Mesendoderm (in vitro differentiated cells): ENCODE measurements at regions not wholly inside any gene's neighbourhood (a gene's known extent, or its start where the extent isn't known, plus 50 kb on each side); places are given as distances from the start of the nearest gene placed in this dataset.

Experiments
- DNase-seq: peaks from one replicate; pipeline ENCODE4 v3.0.0; 2013
- H2AK5ac ChIP-seq: 2 replicates; pipeline ENCODE4 v1.6.1; 2013; ENCODE audit warnings: low read length, inconsistent platforms
- H2BK120ac ChIP-seq: 2 replicates; pipeline ENCODE4 v1.6.1; 2013; ENCODE audit warnings: low read depth, mild to moderate bottlenecking, low read length, moderate library complexity, mixed read lengths
- H2BK15ac ChIP-seq: replicated peaks from 2 replicates; pipeline ENCODE4 v1.6.1; 2013; ENCODE audit warnings: low read depth, mild to moderate bottlenecking, moderate library complexity
- H2BK5ac ChIP-seq: 2 replicates; pipeline ENCODE4 v1.6.1; 2013; ENCODE audit warnings: low read length, inconsistent platforms
- H3K18ac ChIP-seq: 2 replicates; pipeline ENCODE4 v1.6.1; 2013; ENCODE audit warnings: mild to moderate bottlenecking, low read length, mixed read lengths
- H3K23ac ChIP-seq: one replicate; pipeline ENCODE4 v1.6.1; 2013; ENCODE audit warnings: low read length
- H3K27ac ChIP-seq: 2 replicates; pipeline ENCODE4 v1.5.1; 2013; ENCODE audit warnings: low read depth, mild to moderate bottlenecking, inconsistent platforms, low read length, moderate library complexity
- H3K27me3 ChIP-seq: 2 replicates; pipeline ENCODE4 v1.6.1; 2013; ENCODE audit warnings: low read length, control low read depth, mild to moderate bottlenecking, inconsistent platforms; ENCODE audit not compliant: insufficient read depth, poor library complexity
- H3K36me3 ChIP-seq: 2 replicates; pipeline ENCODE4 v1.6.1; 2013; ENCODE audit warnings: low read length, inconsistent platforms; ENCODE audit not compliant: control insufficient read depth, insufficient read depth
- H3K4ac ChIP-seq: one replicate; pipeline ENCODE4 v1.6.1; 2013; ENCODE audit warnings: low read depth, mild to moderate bottlenecking, low read length, moderate library complexity
- H3K4me1 ChIP-seq: 2 replicates; pipeline ENCODE4 v1.6.1; 2013; ENCODE audit warnings: low read depth, low read length, inconsistent platforms; ENCODE audit not compliant: control insufficient read depth
- H3K4me2 ChIP-seq: 2 replicates; pipeline ENCODE4 v1.6.1; 2013; ENCODE audit warnings: low read length
- H3K4me3 ChIP-seq: 2 replicates; pipeline ENCODE4 v1.5.1; 2013; ENCODE audit warnings: mild to moderate bottlenecking, low read length
- H3K56ac ChIP-seq: one replicate; pipeline ENCODE4 v1.6.1; 2013; ENCODE audit warnings: low read length
- H3K79me1 ChIP-seq: 2 replicates; pipeline ENCODE4 v1.6.1; 2013; ENCODE audit warnings: low read length, inconsistent platforms
- H3K79me2 ChIP-seq: 2 replicates; pipeline ENCODE4 v1.6.1; 2013; ENCODE audit warnings: mild to moderate bottlenecking, low read length; ENCODE audit not compliant: control insufficient read depth, insufficient read depth
- H3K9ac ChIP-seq: 2 replicates; pipeline ENCODE4 v1.6.1; 2013; ENCODE audit warnings: low read length, inconsistent platforms
- H4K5ac ChIP-seq: one replicate; pipeline ENCODE4 v1.6.1; 2013; ENCODE audit warnings: low read length
- H4K8ac ChIP-seq: one replicate; pipeline ENCODE4 v1.6.1; 2013; ENCODE audit warnings: low read depth, mild to moderate bottlenecking, control low read depth, low read length, moderate library complexity
- WGBS: extraction: QIAGEN DNeasy Blood & Tissue Kit; methylation state at CpG from one replicate; pipeline ENCODE4 v1.1.7; 2013; ENCODE audit warnings: low lambda C conversion rate, missing lambda C conversion rate; ENCODE audit not compliant: insufficient coverage; ENCODE audit errors: extremely low coverage; 5-methylcytosine and 5-hydroxymethylcytosine counted together

DNA sequence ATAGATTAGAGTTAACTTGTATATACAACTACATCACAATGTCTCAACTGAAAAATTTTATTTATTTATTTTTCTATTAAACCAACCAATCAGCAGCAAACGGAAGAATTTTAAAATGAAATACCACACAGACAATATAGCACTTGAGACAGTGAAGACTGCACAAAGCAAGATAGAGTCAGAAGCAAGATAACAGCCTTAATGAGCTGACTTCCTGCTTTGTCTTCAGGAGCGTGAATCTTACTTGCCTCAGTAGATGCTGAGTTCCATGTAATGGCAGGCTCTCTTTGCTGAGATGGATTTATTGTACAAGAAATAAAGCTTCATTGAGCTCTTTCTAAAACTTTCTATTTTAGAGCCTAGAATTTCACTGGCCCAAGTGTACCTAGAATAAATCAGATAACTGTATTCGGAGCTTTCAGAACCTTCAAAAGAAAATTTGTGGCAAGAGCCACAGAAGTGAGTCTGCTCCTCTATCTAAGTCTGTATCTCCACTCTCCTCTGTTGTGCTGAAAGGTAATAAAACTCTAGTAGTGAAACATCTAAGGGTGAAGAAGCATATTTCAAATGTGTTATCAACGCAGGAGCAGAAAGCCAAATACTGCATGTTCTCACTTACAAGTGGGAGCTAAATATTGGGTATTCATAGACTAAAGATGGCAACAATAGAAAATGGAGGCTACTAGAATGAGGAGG lies 83.3 kb upstream of the ANKRD55 start:
- WGBS, result no CpG with 5 or more reads among the region's 4 CpGs
- Histone ChIP-seq H2BK5ac (no peak overlapping the region), H2AK5ac (no peak overlapping the region), H3K79me1 (no peaks in the 10 kb centered on the region), H3K56ac (no peak overlapping the region), H4K8ac (no peak overlapping the region), H3K79me2 (no peaks in the 10 kb centered on the region), H3K9ac (no peak overlapping the region), H3K27me3 (no peaks in the 10 kb centered on the region), H3K4me3 (no peak overlapping the region), H2BK120ac (no peak overlapping the region), H3K36me3 (no peaks in the 10 kb centered on the region), H2BK15ac (no peak overlapping the region), H3K18ac (no peak overlapping the region), H3K27ac (no peak overlapping the region), H3K4me2 (no peak overlapping the region), H3K4me1 (no peaks in the 10 kb centered on the region), H3K4ac (no peak overlapping the region), H3K23ac (no peak overlapping the region), H4K5ac (no peak overlapping the region)
- DNase-seq, result no peak

GRCh38 chr5:56314529-56314928 lies 81.4 kb upstream of the ANKRD55 start:
- Histone ChIP-seq H3K79me1 (no peaks in the 10 kb centered on the region), H2BK15ac (no peak overlapping the region), H3K18ac (no peak overlapping the region), H2AK5ac (no peak overlapping the region), H4K5ac (no peak overlapping the region), H3K9ac (no peak overlapping the region), H3K27me3 (no peaks in the 10 kb centered on the region), H3K4me2 (no peak overlapping the region), H3K36me3 (no peaks in the 10 kb centered on the region), H3K79me2 (no peaks in the 10 kb centered on the region), H4K8ac (no peak overlapping the region), H3K23ac (no peak overlapping the region), H3K4me3 (no peak overlapping the region), H3K4me1 (no peaks in the 10 kb centered on the region), H2BK5ac (no peak overlapping the region), H3K56ac (no peak overlapping the region), H2BK120ac (no peak overlapping the region), H3K4ac (no peak overlapping the region), H3K27ac (no peak overlapping the region)
- DNase-seq, result no peak
- WGBS, result no CpG with 5 or more reads among the region's 6 CpGs

DNA sequence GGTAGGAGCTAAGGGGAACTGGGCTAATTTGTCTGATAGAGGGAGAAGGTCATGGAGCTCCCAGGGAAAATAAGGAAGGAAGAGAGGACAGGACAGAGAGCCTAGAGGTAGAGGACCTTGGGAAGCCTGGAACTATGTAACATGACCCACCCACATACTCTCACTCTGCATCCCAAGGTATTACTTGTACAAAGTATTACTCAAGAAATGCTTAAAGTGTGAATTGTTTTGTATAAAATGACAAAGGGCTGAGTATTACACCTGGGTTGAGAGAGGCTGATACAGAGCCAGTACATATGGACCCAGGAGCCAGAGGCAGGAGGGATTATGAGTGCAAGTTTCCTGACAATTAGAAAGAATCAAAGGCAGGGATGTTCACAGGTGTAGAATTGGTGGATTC lies 80.5 kb upstream of the ANKRD55 start:
- no peak overlapping the region for H3K4me3 ChIP-seq
- no peaks in the 10 kb centered on the region for H3K36me3 ChIP-seq
- H3K23ac ChIP-seq, result no peak overlapping the region
- no peak overlapping the region for H2BK15ac ChIP-seq
- no peaks in the 10 kb centered on the region for H3K4me1 ChIP-seq
- no peak overlapping the region for H3K56ac ChIP-seq
- no peak overlapping the region for H3K18ac ChIP-seq
- no peaks in the 10 kb centered on the region for H3K79me1 ChIP-seq
- H3K4ac ChIP-seq, result no peak overlapping the region
- no peaks in the 10 kb centered on the region for H3K27me3 ChIP-seq
- H4K8ac ChIP-seq, result no peak overlapping the region
- DNase-seq, result no peak
- no peak overlapping the region for H2AK5ac ChIP-seq
- no peak overlapping the region for H2BK5ac ChIP-seq
- H3K9ac ChIP-seq, result no peak overlapping the region
- H2BK120ac ChIP-seq, result no peak overlapping the region
- no peak overlapping the region for H3K4me2 ChIP-seq
- no peak overlapping the region for H4K5ac ChIP-seq
- H3K79me2 ChIP-seq, result no peaks in the 10 kb centered on the region
- no peak overlapping the region for H3K27ac ChIP-seq

DNA sequence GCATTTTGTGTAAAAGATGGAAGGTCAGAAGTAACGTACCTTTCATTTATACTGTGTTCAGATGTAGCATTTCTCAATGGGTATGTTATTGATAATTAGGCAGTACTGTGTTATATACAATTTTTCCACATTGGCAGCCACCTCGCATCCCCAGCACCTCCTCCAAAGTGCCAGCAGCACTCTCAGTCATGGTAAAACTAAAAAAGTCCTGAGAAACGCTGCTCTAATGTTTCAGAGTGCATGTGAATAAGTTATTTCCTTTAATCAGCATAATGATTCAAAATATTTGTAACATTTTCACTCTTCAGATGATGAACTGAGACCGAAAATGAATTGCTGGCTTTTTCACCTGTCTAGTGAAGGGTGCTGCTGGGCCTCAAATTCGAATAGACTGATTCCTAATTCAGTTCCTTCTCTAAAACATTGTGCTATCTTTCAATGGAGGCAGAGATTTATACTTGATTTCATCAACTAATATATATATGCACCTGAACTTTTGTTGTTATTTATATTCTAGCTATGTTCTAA lies 79.9 kb upstream of the ANKRD55 start:
- H3K4me1 ChIP-seq, result no peaks in the 10 kb centered on the region
- no peak overlapping the region for H3K27ac ChIP-seq
- H3K4me2 ChIP-seq, result no peak overlapping the region
- no peak overlapping the region for H4K8ac ChIP-seq
- H3K18ac ChIP-seq, result no peak overlapping the region
- no peak overlapping the region for H2AK5ac ChIP-seq
- H4K5ac ChIP-seq, result no peak overlapping the region
- DNase-seq, result no peak
- H3K36me3 ChIP-seq, result no peaks in the 10 kb centered on the region
- WGBS, result no CpG with 5 or more reads among the region's 5 CpGs
- no peaks in the 10 kb centered on the region for H3K79me2 ChIP-seq
- no peaks in the 10 kb centered on the region for H3K27me3 ChIP-seq
- no peak overlapping the region for H3K4me3 ChIP-seq
- H3K23ac ChIP-seq, result no peak overlapping the region
- H3K9ac ChIP-seq, result no peak overlapping the region
- H3K79me1 ChIP-seq, result no peaks in the 10 kb centered on the region
- no peak overlapping the region for H3K4ac ChIP-seq
- H2BK120ac ChIP-seq, result no peak overlapping the region
- H2BK15ac ChIP-seq, result no peak overlapping the region
- H3K56ac ChIP-seq, result no peak overlapping the region
- H2BK5ac ChIP-seq, result no peak overlapping the region

DNA sequence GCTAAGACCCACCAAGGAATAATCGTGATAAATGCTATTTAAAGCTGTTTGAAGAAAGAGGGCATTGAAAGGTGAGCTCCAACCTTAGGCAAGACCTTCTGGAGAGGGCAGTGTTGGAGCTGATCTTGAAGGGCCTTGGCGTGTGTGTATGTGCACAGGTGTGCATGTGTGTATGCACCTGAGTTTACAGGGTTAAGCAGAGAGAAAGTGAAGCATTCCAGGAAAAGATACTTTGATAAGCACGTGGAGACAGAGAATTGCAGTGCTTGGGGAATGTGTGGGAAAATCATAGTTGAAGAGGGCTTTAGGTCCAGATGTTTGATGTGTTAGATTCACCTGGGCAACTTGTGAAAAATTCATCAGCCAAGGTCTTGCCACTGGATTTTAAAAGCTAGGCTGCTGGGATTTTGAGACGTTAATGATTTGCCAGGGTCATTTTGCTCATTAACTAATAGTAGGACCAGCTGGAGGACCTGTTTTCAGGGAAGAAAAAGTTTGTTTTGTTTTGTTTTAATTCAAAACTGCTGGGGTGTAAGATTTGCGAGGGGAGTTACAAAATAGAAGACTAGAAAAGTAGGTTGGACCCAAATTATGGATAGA lies 78.3 kb upstream of the ANKRD55 start:
- H3K4me3 ChIP-seq, result no peak overlapping the region
- no peak overlapping the region for H2AK5ac ChIP-seq
- no peaks in the 10 kb centered on the region for H3K4me1 ChIP-seq
- no peaks in the 10 kb centered on the region for H3K36me3 ChIP-seq
- H3K23ac ChIP-seq, result no peak overlapping the region
- no peak overlapping the region for H4K8ac ChIP-seq
- H3K56ac ChIP-seq, result no peak overlapping the region
- no peak overlapping the region for H4K5ac ChIP-seq
- no peak overlapping the region for H3K18ac ChIP-seq
- no peak overlapping the region for H3K4me2 ChIP-seq
- no peak overlapping the region for H3K4ac ChIP-seq
- no CpG with 5 or more reads among the region's 5 CpGs for WGBS
- H2BK5ac ChIP-seq, result no peak overlapping the region
- DNase-seq, result no peak
- H3K9ac ChIP-seq, result no peak overlapping the region
- no peaks in the 10 kb centered on the region for H3K79me1 ChIP-seq
- no peak overlapping the region for H3K27ac ChIP-seq
- H3K79me2 ChIP-seq, result no peaks in the 10 kb centered on the region
- H2BK120ac ChIP-seq, result no peak overlapping the region
- no peak overlapping the region for H2BK15ac ChIP-seq
- H3K27me3 ChIP-seq, result no peaks in the 10 kb centered on the region
